ENCODE measurements at regions not wholly inside any gene's neighbourhood (a gene's known extent, or its start where the extent isn't known, plus 50 kb on each side); places are given as distances from the start of the nearest gene placed in this dataset.

GRCh38 chr9:3001311-3001710 is 157.4 kb upstream of the PUM3 start:
- Mint-ChIP-seq H3K4me1 (no peaks in the 10 kb centered on the region), H3K4me3 (no peak overlapping the region), H3K27ac (no peak overlapping the region), H3K9me3 (no peaks in the 10 kb centered on the region), H3K36me3 (no peaks in the 10 kb centered on the region), H3K27me3 (no peaks in the 10 kb centered on the region)
- POLR2A ChIA-PET = no interaction called here
- ATAC-seq (ENCODE audit: low read depth) (no peak), DNase-seq (no peak)

GRCh38 chr9:2992427-2992826 is 148.5 kb upstream of the PUM3 start:
- Mint-ChIP-seq H3K9me3 (no peaks in the 10 kb centered on the region), H3K36me3 (no peaks in the 10 kb centered on the region), H3K27me3 (no peaks in the 10 kb centered on the region), H3K27ac (no peak overlapping the region), H3K4me3 (no peak overlapping the region), H3K4me1 (no peaks in the 10 kb centered on the region)
- DNase-seq (no peak), ATAC-seq (ENCODE audit: low read depth) (no peak)
- POLR2A ChIA-PET = interaction anchor here (0.6 kb wide), 1 partner anchor 283 kb away, joined by 3 read pairs; no protein-coding TSS in a partner anchor

GRCh38 chr9:2991292-2991691 is 147.4 kb upstream of the PUM3 start:
- Mint-ChIP-seq H3K36me3 (no peaks in the 10 kb centered on the region), H3K4me3 (no peak overlapping the region)
- no peak for ATAC-seq (ENCODE audit: low read depth)

GRCh38 chr9:2987679-2988078 is 143.8 kb upstream of the PUM3 start:
- Mint-ChIP-seq H3K36me3 (no peaks in the 10 kb centered on the region), H3K4me1 (no peaks in the 10 kb centered on the region), H3K9me3 (no peaks in the 10 kb centered on the region), H3K27me3 (no peaks in the 10 kb centered on the region), H3K27ac (no peak overlapping the region), H3K4me3 (no peak overlapping the region)
- DNase-seq = no peak
- ATAC-seq (ENCODE audit: low read depth) = no peak
- POLR2A ChIA-PET = no interaction called here

More at GRCh38 chr9:2991292-2991691, 147.4 kb upstream of the PUM3 start:
- H3K27me3 Mint-ChIP-seq = no peaks in the 10 kb centered on the region
- no peak for DNase-seq
- no peaks in the 10 kb centered on the region for H3K9me3 Mint-ChIP-seq
- H3K27ac Mint-ChIP-seq = no peak overlapping the region
- POLR2A ChIA-PET = no interaction called here
- no peaks in the 10 kb centered on the region for H3K4me1 Mint-ChIP-seq

GRCh38 chr9:2985343-2985742 is 141.4 kb upstream of the PUM3 start:
- no peak overlapping the region for H3K27ac Mint-ChIP-seq
- H3K9me3 Mint-ChIP-seq = no peaks in the 10 kb centered on the region
- H3K27me3 Mint-ChIP-seq = no peaks in the 10 kb centered on the region
- H3K4me3 Mint-ChIP-seq = no peak overlapping the region
- no peak for ATAC-seq (ENCODE audit: low read depth)
- DNase-seq = no peak
- POLR2A ChIA-PET = no interaction called here
- no peaks in the 10 kb centered on the region for H3K36me3 Mint-ChIP-seq
- no peaks in the 10 kb centered on the region for H3K4me1 Mint-ChIP-seq

GRCh38 chr9:2984491-2984890 is 140.6 kb upstream of the PUM3 start:
- no peaks in the 10 kb centered on the region for H3K9me3 Mint-ChIP-seq
- no peak overlapping the region for H3K4me3 Mint-ChIP-seq
- H3K36me3 Mint-ChIP-seq = no peaks in the 10 kb centered on the region
- POLR2A ChIA-PET = no interaction called here
- no peaks in the 10 kb centered on the region for H3K27me3 Mint-ChIP-seq
- H3K27ac Mint-ChIP-seq = no peak overlapping the region
- ATAC-seq (ENCODE audit: low read depth) (no peak), DNase-seq (no peak)
- no peaks in the 10 kb centered on the region for H3K4me1 Mint-ChIP-seq

- no peak overlapping the region for H3K4me3 Mint-ChIP-seq
- H3K27ac Mint-ChIP-seq = no peak overlapping the region
- no peaks in the 10 kb centered on the region for H3K4me1 Mint-ChIP-seq
- POLR2A ChIA-PET = no interaction called here
- ATAC-seq (ENCODE audit: low read depth) (no peak), DNase-seq (no peak)
- H3K9me3 Mint-ChIP-seq = no peaks in the 10 kb centered on the region
- no peaks in the 10 kb centered on the region for H3K36me3 Mint-ChIP-seq
- H3K27me3 Mint-ChIP-seq = no peaks in the 10 kb centered on the region
These were observed 136.2 kb upstream of the PUM3 start for GRCh38 chr9:2979957-2980610.

GRCh38 chr9:2972475-2972874 is 128.6 kb upstream of the PUM3 start:
- no peaks in the 10 kb centered on the region for H3K4me1 Mint-ChIP-seq
- H3K9me3 Mint-ChIP-seq = peaks cover 3% of the 10 kb centered on the region
- no peak overlapping the region for H3K4me3 Mint-ChIP-seq
- no peak overlapping the region for H3K27ac Mint-ChIP-seq
- POLR2A ChIA-PET = no interaction called here
- H3K27me3 Mint-ChIP-seq = peaks cover 2% of the 10 kb centered on the region
- no peak for ATAC-seq (ENCODE audit: low read depth)
- no peaks in the 10 kb centered on the region for H3K36me3 Mint-ChIP-seq
- DNase-seq = no peak

GRCh38 chr9:2970864-2971263 is 127.0 kb upstream of the PUM3 start:
- Mint-ChIP-seq H3K4me1 (no peaks in the 10 kb centered on the region), H3K4me3 (no peak overlapping the region), H3K36me3 (no peaks in the 10 kb centered on the region), H3K27ac (no peak overlapping the region), H3K9me3 (peaks cover 3% of the 10 kb centered on the region), H3K27me3 (peaks cover 2% of the 10 kb centered on the region)
- DNase-seq (no peak), ATAC-seq (ENCODE audit: low read depth) (no peak)
- POLR2A ChIA-PET = no interaction called here

- ATAC-seq (ENCODE audit: low read depth) = no peak
- Mint-ChIP-seq H3K36me3 (no peaks in the 10 kb centered on the region), H3K4me1 (no peaks in the 10 kb centered on the region), H3K9me3 (peaks cover 2% of the 10 kb centered on the region), H3K27ac (no peak overlapping the region), H3K4me3 (no peak overlapping the region), H3K27me3 (no peaks in the 10 kb centered on the region)
- POLR2A ChIA-PET = no interaction called here
- no peak for DNase-seq
These were observed 123.9 kb upstream of the PUM3 start for GRCh38 chr9:2967766-2968165.

- Mint-ChIP-seq H3K9me3 (no peaks in the 10 kb centered on the region), H3K27ac (no peak overlapping the region), H3K36me3 (no peaks in the 10 kb centered on the region), H3K27me3 (no peaks in the 10 kb centered on the region), H3K4me1 (no peaks in the 10 kb centered on the region), H3K4me3 (no peak overlapping the region)
- DNase-seq = no peak
- POLR2A ChIA-PET = no interaction called here
- no peak for ATAC-seq (ENCODE audit: low read depth)
These were observed 122.8 kb upstream of the PUM3 start for GRCh38 chr9:2966565-2967300.

GRCh38 chr9:2964470-2964869 is 120.6 kb upstream of the PUM3 start:
- no peak overlapping the region for H3K27ac Mint-ChIP-seq
- no peak for DNase-seq
- no peak overlapping the region for H3K4me3 Mint-ChIP-seq
- no peaks in the 10 kb centered on the region for H3K36me3 Mint-ChIP-seq
- POLR2A ChIA-PET = no interaction called here
- H3K27me3 Mint-ChIP-seq = no peaks in the 10 kb centered on the region
- no peaks in the 10 kb centered on the region for H3K4me1 Mint-ChIP-seq
- no peak for ATAC-seq (ENCODE audit: low read depth)
- no peaks in the 10 kb centered on the region for H3K9me3 Mint-ChIP-seq

GRCh38 chr9:2963307-2963706 is 119.4 kb upstream of the PUM3 start:
- no peak overlapping the region for H3K27ac Mint-ChIP-seq
- no peaks in the 10 kb centered on the region for H3K36me3 Mint-ChIP-seq
- H3K4me3 Mint-ChIP-seq = no peak overlapping the region
- ATAC-seq (ENCODE audit: low read depth) = no peak
- no peaks in the 10 kb centered on the region for H3K27me3 Mint-ChIP-seq
- POLR2A ChIA-PET = no interaction called here
- H3K4me1 Mint-ChIP-seq = no peaks in the 10 kb centered on the region
- no peak for DNase-seq
- no peaks in the 10 kb centered on the region for H3K9me3 Mint-ChIP-seq

GRCh38 chr9:2962471-2963172 is 118.7 kb upstream of the PUM3 start:
- Mint-ChIP-seq H3K4me1 (no peaks in the 10 kb centered on the region), H3K36me3 (no peaks in the 10 kb centered on the region), H3K27me3 (no peaks in the 10 kb centered on the region), H3K4me3 (no peak overlapping the region), H3K27ac (no peak overlapping the region), H3K9me3 (no peaks in the 10 kb centered on the region)
- no peak for ATAC-seq (ENCODE audit: low read depth)
- no peak for DNase-seq
- POLR2A ChIA-PET = no interaction called here

All from activated naive CD8-positive, alpha-beta T cell treated with anti-CD3 and anti-CD28 coated beads, Interleukin-2, amount 10 ng/mL, durations not matched to agents 7 days and 5 days (primary cell).